NCI-H82 treated with DMSO at 0.1 percent for 48 hours (cell line): ENCODE measurements at regions not wholly inside any gene's neighbourhood (a gene's known extent, or its start where the extent isn't known, plus 50 kb on each side); places are given as distances from the start of the nearest gene placed in this dataset.

Experiments
- DNase-seq: peaks from one replicate; lab custom pipeline; 2025; ENCODE audit not compliant: unreplicated experiment; lab: John Stamatoyannopoulos, UW

DNA sequence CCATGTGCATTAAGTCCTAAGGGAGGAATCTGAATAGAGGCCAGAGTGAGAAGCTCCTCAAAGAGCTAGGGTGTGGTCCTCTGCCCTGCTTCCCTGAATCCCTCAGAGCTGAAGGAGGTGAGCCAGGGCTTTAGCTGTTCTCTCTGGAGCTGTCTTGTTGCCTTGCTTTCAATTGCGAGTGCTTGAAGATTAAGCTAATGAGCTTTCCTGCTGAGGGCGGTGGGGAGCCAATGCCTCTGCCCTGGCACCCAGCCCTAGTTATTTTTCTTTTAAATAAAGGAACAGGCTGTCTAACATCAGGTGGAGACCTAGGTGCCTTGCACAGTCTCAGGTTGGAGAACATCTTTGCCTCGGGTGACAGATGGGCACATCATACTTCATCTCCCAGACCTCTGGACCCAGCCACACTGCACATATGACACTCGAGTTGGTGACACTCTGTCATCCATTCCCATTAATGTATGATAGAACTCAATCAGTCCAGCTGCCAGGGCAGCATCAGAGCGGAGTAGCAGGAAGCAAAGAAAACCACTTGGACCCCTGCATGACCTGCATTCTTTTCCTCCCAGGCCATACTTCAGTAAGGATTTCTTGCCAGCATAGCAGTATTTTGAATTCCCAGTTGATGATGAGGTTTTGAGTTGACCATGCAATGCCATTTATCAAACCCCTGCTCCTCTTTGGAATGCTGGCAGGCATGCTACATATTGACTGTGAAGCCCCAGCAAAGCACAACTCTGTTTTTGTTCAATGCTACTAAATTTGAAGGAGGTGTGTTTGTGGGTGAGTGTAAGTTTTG lies 292.7 kb downstream of the RNF144A start:
- DNase-seq: no peak

GRCh38 chr2:7210712-7211111 lies 293.5 kb downstream of the RNF144A start:
- no peak for DNase-seq

GRCh38 chr2:7225848-7226247 lies 308.6 kb downstream of the RNF144A start:
- no peak for DNase-seq

DNA sequence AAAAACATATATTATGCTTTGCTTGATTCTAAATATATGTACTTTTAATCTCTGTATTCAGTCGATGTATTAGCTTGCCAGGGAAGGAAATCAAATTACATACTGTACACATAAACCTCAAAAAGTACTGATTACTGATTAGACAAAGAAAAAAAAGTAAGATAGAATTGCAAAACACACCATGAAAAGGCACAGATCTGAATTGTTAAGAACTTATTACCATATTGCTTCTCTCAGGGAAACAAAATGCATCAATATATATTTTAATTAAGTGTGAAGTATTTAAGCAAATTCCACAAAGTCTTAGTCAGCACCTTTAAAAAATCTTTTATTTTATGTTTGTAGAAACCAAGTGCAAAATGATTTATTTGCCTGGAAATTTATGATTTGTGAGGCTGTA lies 309.3 kb downstream of the RNF144A start:
- no peak for DNase-seq

DNA sequence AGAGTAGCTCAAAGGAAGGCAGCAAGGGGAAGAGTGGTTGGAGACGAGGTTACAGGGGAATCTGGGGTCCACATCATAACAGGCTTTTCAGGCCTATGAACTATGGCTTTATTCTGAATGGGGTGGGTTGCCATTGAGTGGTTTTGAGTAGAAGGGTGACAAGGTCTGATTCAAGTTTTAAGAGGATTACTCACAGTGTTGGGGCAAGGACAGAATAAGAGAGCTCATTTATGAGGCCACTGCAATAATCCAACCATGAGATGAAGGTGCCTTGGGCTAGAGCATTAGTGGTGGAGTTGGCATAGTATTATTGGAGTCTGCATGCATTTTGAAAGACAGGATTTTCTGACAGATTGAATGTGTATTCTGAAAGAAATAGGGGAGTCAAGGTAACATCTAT lies 315.9 kb downstream of the RNF144A start:
- DNase-seq: no peak

DNA sequence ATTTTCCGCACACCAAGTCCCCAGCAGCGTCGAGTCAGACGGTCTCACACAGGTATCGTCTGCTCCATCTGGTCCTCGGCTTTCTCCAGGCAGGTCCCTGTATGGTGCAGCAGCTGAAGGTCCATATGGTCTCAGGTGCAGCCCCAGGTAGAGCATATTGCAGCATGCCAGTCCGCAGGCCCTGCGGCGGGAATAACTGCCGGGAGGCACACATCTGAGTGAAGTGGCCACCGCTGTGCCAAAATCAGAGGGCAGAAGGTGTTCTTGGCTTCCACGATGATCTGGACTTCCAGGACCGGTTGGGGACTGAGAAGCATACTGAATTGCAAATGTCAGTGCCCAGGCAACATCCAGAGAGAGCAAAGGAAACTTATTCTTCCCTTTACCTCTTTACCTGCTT lies 320.3 kb downstream of the RNF144A start:
- no peak for DNase-seq

DNA sequence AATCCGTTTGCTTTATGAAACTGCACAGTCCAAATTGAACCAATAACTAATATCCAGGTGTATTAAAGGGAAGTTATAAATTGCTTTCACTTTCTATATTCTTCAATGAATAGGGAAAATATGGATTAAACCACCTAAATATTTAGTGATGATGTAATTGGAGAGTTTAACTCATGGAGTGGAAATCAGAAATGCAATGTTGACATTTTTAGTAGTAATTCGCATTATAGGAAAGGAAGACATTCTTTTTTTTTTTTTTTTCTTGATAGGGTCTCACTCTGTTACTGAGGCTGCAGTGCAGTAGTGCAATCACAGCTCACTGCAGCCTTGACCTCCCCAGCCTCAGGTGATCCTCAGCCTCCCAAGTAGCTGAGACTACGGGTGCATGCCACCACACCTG lies 321.9 kb downstream of the RNF144A start:
- no peak for DNase-seq

DNA sequence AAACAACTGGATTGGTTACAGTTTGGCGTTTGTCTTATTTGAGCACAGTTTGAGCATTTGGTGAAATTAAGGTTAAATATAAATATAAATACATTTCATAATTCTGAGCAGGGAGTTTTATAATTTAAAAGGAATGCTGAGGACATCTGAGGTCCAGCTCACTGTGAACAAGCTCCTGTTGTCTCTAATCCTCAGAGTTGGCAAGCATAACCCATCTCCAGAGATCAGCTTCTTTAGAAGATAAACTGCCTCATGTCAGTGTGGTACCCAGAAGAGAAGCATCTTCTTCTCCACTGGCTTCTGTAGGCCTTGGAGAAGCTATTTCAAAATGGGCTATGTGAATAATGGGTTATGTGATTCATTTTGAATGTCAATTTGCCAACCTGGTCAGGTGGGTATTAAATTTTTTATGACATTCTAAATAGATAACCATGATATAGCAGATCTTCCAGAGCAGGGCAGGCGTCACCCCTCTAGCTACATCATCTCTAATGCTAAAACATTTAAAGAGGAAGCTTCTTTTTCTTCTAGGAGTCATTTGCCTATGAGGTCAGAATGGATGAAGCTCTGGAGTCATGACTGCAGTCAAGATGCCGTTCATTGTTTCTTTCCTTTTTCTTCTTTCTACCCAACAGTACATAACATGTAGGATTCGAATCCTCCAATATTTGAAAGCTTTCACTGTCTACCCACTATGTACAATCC lies 324.0 kb downstream of the RNF144A start:
- no peak for DNase-seq

- DNase-seq: no peak
Measured at GRCh38 chr2:7242189-7242867, 325.1 kb downstream of the RNF144A start.

DNA sequence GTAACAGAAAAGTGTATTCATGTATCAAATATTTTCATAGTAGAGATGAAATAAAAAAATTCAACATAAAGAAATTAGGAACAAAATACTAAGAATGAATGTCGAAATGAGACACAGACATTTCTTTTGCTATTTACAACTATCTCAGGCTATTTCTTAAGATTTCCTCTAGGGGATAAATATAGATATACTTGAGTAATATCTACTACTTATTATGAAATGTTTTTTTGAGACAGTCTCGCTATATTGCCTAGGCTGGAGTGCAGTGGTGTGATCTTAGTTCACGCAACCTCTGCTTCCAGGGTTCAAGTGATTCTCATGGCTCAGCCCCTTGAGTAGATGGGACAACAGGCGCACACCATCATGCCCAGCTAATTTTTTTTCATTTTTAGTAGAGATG lies 326.1 kb downstream of the RNF144A start:
- DNase-seq: no peak

GRCh38 chr2:7256377-7256776 lies 339.2 kb downstream of the RNF144A start:
- no peak for DNase-seq

DNA sequence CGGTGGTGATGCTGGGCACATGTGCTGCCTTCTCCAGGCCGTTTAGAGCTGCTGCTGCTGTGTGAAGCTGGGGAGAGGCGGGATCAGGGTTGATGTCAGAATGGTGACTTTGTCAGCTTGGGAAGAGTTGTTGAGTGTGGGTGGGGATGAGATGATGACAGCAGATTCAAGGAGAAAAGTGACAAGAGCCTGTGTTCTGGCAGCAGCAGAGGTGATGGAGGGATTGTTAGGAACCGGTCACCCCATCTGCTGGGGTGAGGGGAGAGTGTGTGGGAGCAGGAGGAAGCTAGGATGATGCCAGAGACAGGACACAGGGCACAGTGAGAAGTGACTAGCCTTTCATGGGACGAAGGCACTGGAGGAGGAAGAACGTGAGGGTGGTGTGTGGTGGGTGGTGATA lies 345.5 kb downstream of the RNF144A start:
- DNase-seq: no peak

- DNase-seq: no peak
Measured at GRCh38 chr2:7264791-7265190, 347.6 kb downstream of the RNF144A start.

- DNase-seq: no peak
Measured at GRCh38 chr2:7265286-7265685, 348.1 kb downstream of the RNF144A start.

- no peak for DNase-seq
Measured at GRCh38 chr2:7269106-7269643, 352.0 kb downstream of the RNF144A start.

GRCh38 chr2:7270011-7270431 lies 352.8 kb downstream of the RNF144A start:
- no peak for DNase-seq

GRCh38 chr2:7272210-7272609 lies 355.0 kb downstream of the RNF144A start:
- no peak for DNase-seq

- no peak for DNase-seq
Measured at GRCh38 chr2:7278984-7279383, 361.8 kb downstream of the RNF144A start.

GRCh38 chr2:7279421-7279949 lies 362.3 kb downstream of the RNF144A start:
- no peak for DNase-seq

- no peak for DNase-seq
Measured at GRCh38 chr2:7280790-7281189, 363.6 kb downstream of the RNF144A start.
